Calu3 (cell line): ENCODE measurements at regions not wholly inside any gene's neighbourhood (a gene's known extent, or its start where the extent isn't known, plus 50 kb on each side); places are given as distances from the start of the nearest gene placed in this dataset.
A peak's percentile ranks its signal among the peaks of the same experiment; 100 is the strongest.

Experiments used
- BruUV-seq: library from RNA; stranded (reverse); fragments of 400-500 nt; replicated peaks from 2 replicates; lab custom pipeline; 2021; lab: Mats Ljungman, UMichigan
- CTCF ChIA-PET: fragments of 300-600 bp; sonication (Branson Sonifier 250); formaldehyde crosslinking; loops from one replicate; lab custom pipeline; 2022; ENCODE audit warnings: antibody characterized with exemption; lab: Charles Lee
- DNase-seq: peaks from one replicate; pipeline ENCODE4 v3.0.0; 2022
- H3K27ac Mint-ChIP-seq: one replicate; pipeline ENCODE4 v1.8.0; 2022; ENCODE audit warnings: mixed read lengths; ENCODE audit not compliant: unreplicated experiment
- H3K27me3 Mint-ChIP-seq: one replicate; pipeline ENCODE4 v1.8.0; 2022; ENCODE audit warnings: mixed read lengths; ENCODE audit not compliant: unreplicated experiment
- H3K36me3 Mint-ChIP-seq: one replicate; pipeline ENCODE4 v1.8.0; 2022; ENCODE audit warnings: mild to moderate bottlenecking, moderate library complexity, mixed read lengths; ENCODE audit not compliant: insufficient read depth, unreplicated experiment
- H3K4me1 Mint-ChIP-seq: one replicate; pipeline ENCODE4 v1.8.0; 2022; ENCODE audit warnings: mild to moderate bottlenecking, low read depth, mixed read lengths; ENCODE audit not compliant: unreplicated experiment
- H3K4me3 Mint-ChIP-seq: one replicate; pipeline ENCODE4 v1.8.0; 2022; ENCODE audit warnings: mild to moderate bottlenecking, low read depth, moderate library complexity, mixed read lengths; ENCODE audit not compliant: unreplicated experiment
- H3K9me3 Mint-ChIP-seq: one replicate; pipeline ENCODE4 v1.8.0; 2022; ENCODE audit warnings: low read depth, mixed read lengths; ENCODE audit not compliant: unreplicated experiment
- intact Hi-C: fragments of 100-400 bp; cut with micrococcal nuclease; formaldehyde crosslinking; loops from one replicate; pipeline ENCODE4 v1.10.0; 2022; ENCODE audit not compliant: unreplicated experiment
- TF ChIP-seq, protein P1 (sequence below): fragments of 200-600 bp; IDR thresholded peaks from one replicate; pipeline ENCODE4 v1.8.0; 2022; ENCODE audit warnings: antibody characterized with exemption; ENCODE audit not compliant: unreplicated experiment

DNA sequence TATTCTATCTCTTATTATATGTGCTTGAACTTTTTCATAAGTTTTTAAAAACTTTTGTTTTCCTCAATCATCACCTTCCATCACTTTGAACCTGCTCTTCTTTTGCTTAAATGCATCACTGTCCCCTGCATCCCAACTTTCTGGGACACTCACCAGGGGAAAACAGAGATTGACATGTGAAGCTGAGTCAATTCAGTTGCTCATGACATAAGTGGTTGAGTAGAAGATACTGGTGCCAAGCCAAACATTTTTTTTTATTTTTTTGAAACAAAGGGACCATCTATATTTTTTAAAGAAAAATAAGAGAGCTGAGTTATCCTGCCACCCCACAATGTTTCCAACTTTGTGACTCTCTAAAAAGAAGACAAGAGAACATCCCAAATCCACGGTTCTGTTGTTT lies 61.8 kb upstream of the AHR start:
- Mint-ChIP-seq H3K27ac (peak overlapping the region; percentile 52), H3K9me3 (peaks cover 3% of the 10 kb centered on the region), H3K4me3 (no peak overlapping the region), H3K4me1 (peaks cover 83% of the 10 kb centered on the region), H3K36me3 (peaks cover 11% of the 10 kb centered on the region), H3K27me3 (peaks cover 12% of the 10 kb centered on the region)
- TF ChIP-seq, protein P1, sequence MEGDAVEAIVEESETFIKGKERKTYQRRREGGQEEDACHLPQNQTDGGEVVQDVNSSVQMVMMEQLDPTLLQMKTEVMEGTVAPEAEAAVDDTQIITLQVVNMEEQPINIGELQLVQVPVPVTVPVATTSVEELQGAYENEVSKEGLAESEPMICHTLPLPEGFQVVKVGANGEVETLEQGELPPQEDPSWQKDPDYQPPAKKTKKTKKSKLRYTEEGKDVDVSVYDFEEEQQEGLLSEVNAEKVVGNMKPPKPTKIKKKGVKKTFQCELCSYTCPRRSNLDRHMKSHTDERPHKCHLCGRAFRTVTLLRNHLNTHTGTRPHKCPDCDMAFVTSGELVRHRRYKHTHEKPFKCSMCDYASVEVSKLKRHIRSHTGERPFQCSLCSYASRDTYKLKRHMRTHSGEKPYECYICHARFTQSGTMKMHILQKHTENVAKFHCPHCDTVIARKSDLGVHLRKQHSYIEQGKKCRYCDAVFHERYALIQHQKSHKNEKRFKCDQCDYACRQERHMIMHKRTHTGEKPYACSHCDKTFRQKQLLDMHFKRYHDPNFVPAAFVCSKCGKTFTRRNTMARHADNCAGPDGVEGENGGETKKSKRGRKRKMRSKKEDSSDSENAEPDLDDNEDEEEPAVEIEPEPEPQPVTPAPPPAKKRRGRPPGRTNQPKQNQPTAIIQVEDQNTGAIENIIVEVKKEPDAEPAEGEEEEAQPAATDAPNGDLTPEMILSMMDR = no peak
- no TSS peak for BruUV-seq
- DNase-seq = no peak
- CTCF ChIA-PET = no interaction called here
- intact Hi-C loops = no loop called here

DNA sequence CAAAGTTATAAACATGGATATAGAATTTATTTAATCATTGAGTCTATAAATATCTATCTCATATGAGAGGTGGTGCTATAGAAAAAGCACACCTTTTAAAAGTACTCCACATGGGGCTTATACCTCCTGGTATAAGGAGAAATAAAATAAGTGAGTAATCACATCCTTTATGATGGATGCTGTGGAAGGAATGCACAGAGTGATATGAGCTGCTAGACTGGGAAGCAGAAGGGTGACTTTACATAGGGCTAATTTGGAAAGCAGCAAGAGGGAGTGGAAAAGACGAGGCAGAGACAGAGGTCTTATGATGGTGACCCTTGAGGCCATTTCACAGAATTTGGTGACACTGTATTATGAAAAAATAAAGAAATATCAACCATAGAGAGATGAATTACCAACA lies 59.4 kb upstream of the AHR start:
- no peak for DNase-seq
- CTCF ChIA-PET = interaction anchor here (0.7 to 1.1 kb wide), 2 partner anchors 36 to 38 kb away, joined by 3 read pairs; no protein-coding TSS in a partner anchor
- peaks cover 3% of the 10 kb centered on the region for H3K9me3 Mint-ChIP-seq
- no TSS peak for BruUV-seq
- peaks cover 12% of the 10 kb centered on the region for H3K27me3 Mint-ChIP-seq
- H3K4me1 Mint-ChIP-seq = peaks cover 59% of the 10 kb centered on the region
- peaks cover 11% of the 10 kb centered on the region for H3K36me3 Mint-ChIP-seq
- TF ChIP-seq, protein P1 = no peak
- peak overlapping the region; percentile 19 for H3K27ac Mint-ChIP-seq
- intact Hi-C loops = loop anchor here (2.0 kb wide), 1 partner anchor 254 kb away; no protein-coding TSS in a partner anchor
- peak overlapping the region; percentile 5 for H3K4me3 Mint-ChIP-seq

DNA sequence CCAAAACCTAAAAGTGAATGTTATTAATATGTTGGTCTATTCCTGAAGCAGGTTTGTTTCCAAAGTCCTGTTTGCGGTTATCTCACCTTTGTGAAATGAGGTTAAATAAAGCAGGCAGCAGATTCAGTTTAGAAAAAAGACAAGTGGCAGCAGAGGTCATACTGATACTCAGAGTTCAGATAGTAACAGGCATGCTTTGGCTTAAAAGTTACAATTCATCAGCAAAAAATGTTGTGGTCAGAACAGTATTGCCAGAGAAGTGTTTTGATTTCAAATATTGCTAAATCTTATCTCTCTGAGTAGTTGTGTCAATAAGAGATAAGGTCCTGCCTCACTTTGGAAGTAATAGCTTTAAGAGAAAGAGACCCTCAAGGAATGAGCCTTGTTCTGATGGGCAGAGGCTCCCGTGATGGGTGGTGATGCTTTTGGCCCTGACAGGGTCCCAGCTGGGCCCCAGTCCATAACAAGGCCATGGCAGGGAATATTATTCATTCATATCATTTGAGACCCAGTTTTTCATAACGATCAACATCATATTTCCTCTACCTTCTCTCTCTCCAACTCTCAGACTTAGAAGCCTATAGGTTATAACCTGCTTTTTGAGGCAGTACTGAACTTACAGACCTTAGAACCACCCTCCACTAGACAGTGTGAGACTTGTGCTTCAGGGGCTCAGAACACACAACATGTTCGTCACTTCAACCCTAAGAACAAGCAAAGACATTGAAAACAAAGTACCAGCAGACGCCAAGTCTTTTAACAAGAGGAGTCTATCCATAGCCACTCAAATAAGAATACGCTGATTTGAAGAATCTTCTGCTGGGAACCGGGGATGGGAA lies 58.5 kb upstream of the AHR start:
- TF ChIP-seq, protein P1 = no peak
- Mint-ChIP-seq H3K4me3 (peak overlapping the region; percentile 4), H3K27me3 (peaks cover 12% of the 10 kb centered on the region), H3K27ac (peak overlapping the region; percentile 19), H3K9me3 (peaks cover 3% of the 10 kb centered on the region), H3K36me3 (peaks cover 11% of the 10 kb centered on the region), H3K4me1 (peaks cover 57% of the 10 kb centered on the region)
- CTCF ChIA-PET = interaction anchor here (0.5 to 1.1 kb wide), 3 partner anchors 12 to 37 kb away, joined by 3 read pairs; no protein-coding TSS in a partner anchor
- intact Hi-C loops = loop anchor here (2.0 to 10.0 kb wide), 3 partner anchors 35 to 285 kb away; no protein-coding TSS in a partner anchor
- DNase-seq = no peak
- BruUV-seq = no TSS peak

DNA sequence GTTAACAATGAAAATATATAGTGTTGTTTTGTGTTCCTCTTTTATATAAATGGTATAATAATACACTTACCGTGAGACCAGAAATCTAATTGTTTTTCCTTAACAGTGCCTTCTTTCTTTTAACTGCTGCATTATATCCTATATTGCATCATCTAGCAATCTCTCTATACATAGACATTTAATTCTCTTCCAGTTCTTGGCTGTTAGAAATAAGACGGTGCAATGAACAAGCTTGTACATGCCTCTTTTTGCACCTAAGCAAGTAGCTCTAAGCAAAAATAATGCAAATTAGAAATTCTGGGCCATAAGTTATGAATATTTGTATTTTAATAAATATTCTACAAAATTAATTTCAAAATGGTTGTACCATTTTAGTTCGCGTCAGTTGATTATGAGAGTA lies 55.9 kb upstream of the AHR start:
- TF ChIP-seq, protein P1 = no peak
- Mint-ChIP-seq H3K9me3 (no peaks in the 10 kb centered on the region), H3K27me3 (peaks cover 5% of the 10 kb centered on the region), H3K4me3 (no peak overlapping the region), H3K4me1 (peaks cover 44% of the 10 kb centered on the region), H3K27ac (peak overlapping the region; percentile 54), H3K36me3 (peaks cover 4% of the 10 kb centered on the region)
- CTCF ChIA-PET = interaction anchor here (1.5 kb wide), 1 partner anchor 56 kb away, joined by 4 read pairs; the partner anchor contains the start of gene AHR
- intact Hi-C loops = loop anchor here (10.0 kb wide), 1 partner anchor 282 kb away; no protein-coding TSS in a partner anchor
- DNase-seq = no peak
- no TSS peak for BruUV-seq
